ENCODE measurements at regions not wholly inside any gene's neighbourhood (a gene's known extent, or its start where the extent isn't known, plus 50 kb on each side); places are given as distances from the start of the nearest gene placed in this dataset.

DNA sequence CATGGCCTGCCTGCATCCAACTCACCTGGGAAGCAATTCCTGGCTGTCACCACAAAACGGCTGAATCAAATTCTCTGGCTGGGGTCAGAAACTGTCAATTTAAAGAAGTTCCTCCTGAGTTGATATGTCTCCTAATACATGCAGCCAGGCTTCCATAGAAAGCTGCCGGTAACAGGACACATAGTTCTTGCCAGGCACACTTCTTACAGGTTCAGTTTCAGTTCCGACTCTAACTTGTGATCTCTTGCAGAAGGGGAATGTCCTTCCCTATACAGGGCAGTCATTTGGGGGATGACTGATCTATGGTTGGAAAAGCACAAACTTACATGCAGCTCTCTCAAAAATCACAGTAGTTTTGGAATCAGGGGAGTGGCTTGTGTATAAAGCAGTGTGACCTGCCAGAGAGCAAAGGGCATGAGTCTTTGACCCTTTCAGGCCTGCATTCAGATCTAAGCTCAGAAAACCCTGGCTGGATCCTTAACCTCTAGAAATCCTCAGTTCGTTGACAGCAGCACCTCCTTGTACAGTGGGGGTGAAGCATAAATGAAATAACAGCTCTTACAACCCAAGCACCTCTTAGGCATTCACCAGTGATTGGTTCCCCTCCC lies 195.6 kb downstream of the SCP2D1 start:
- TF ChIP-seq, protein P1, sequence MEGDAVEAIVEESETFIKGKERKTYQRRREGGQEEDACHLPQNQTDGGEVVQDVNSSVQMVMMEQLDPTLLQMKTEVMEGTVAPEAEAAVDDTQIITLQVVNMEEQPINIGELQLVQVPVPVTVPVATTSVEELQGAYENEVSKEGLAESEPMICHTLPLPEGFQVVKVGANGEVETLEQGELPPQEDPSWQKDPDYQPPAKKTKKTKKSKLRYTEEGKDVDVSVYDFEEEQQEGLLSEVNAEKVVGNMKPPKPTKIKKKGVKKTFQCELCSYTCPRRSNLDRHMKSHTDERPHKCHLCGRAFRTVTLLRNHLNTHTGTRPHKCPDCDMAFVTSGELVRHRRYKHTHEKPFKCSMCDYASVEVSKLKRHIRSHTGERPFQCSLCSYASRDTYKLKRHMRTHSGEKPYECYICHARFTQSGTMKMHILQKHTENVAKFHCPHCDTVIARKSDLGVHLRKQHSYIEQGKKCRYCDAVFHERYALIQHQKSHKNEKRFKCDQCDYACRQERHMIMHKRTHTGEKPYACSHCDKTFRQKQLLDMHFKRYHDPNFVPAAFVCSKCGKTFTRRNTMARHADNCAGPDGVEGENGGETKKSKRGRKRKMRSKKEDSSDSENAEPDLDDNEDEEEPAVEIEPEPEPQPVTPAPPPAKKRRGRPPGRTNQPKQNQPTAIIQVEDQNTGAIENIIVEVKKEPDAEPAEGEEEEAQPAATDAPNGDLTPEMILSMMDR (IDR thresholded peaks at IDR 0.05; ENCODE audit: insufficient read depth, low read length): no peak
- no peak for TF ChIP-seq POLR2AphosphoS5 (IDR thresholded peaks at IDR 0.05; ENCODE audit: low read depth)
- TF ChIP-seq, protein P2, sequence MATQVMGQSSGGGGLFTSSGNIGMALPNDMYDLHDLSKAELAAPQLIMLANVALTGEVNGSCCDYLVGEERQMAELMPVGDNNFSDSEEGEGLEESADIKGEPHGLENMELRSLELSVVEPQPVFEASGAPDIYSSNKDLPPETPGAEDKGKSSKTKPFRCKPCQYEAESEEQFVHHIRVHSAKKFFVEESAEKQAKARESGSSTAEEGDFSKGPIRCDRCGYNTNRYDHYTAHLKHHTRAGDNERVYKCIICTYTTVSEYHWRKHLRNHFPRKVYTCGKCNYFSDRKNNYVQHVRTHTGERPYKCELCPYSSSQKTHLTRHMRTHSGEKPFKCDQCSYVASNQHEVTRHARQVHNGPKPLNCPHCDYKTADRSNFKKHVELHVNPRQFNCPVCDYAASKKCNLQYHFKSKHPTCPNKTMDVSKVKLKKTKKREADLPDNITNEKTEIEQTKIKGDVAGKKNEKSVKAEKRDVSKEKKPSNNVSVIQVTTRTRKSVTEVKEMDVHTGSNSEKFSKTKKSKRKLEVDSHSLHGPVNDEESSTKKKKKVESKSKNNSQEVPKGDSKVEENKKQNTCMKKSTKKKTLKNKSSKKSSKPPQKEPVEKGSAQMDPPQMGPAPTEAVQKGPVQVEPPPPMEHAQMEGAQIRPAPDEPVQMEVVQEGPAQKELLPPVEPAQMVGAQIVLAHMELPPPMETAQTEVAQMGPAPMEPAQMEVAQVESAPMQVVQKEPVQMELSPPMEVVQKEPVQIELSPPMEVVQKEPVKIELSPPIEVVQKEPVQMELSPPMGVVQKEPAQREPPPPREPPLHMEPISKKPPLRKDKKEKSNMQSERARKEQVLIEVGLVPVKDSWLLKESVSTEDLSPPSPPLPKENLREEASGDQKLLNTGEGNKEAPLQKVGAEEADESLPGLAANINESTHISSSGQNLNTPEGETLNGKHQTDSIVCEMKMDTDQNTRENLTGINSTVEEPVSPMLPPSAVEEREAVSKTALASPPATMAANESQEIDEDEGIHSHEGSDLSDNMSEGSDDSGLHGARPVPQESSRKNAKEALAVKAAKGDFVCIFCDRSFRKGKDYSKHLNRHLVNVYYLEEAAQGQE (IDR thresholded peaks at IDR 0.05; ENCODE audit: insufficient replicate concordance, low read depth): no peak
- TF ChIP-seq GABPA (IDR thresholded peaks at IDR 0.05; ENCODE audit: low read depth): no peak
- no peak for TF ChIP-seq SPI1 (IDR thresholded peaks at IDR 0.05; ENCODE audit: borderline replicate concordance, low read depth)

Measured in HL-60 (cell line).